Fibroblast of mammary gland (primary cell): ENCODE measurements at regions not wholly inside any gene's neighbourhood (a gene's known extent, or its start where the extent isn't known, plus 50 kb on each side); places are given as distances from the start of the nearest gene placed in this dataset.

Experiments
- DNase-seq: peaks from one replicate; pipeline ENCODE4 v3.0.0-alpha.2; 2010; ENCODE audit warnings: low read depth
- H3K4me3 ChIP-seq: 2 replicates; pipeline ENCODE4 v1.5.1; 2011; ENCODE audit warnings: low read depth, mild to moderate bottlenecking, low read length, moderate library complexity; ENCODE audit not compliant: control insufficient read depth
- TF ChIP-seq, protein P1 (sequence below): conservative IDR thresholded peaks from 2 replicates; pipeline ENCODE4 v1.5.1; 2011; ENCODE audit warnings: low read depth, low read length, inconsistent platforms; ENCODE audit not compliant: control insufficient read depth, insufficient read depth

DNA sequence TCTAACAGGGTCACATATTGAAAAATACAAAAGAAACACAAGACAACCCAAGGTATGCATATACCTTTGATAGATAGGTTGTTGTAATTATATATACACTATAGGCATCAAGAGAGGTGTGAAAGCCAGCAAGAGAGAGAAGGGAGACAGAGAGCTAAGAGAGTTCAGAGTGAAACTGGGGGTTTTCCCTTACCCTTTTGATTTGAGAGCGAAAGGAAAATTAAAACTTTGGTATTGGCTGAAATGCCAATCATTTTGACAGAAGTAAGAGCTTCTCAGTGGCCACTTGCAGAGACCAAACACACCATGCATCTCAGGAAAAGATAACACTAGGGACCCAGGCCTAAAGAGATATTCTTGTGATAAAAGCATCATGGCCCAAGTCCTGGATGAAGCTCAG, 183.6 kb downstream of the SHOX2 start:
- no peak overlapping the region for H3K4me3 ChIP-seq
- DNase-seq = no peak

DNA sequence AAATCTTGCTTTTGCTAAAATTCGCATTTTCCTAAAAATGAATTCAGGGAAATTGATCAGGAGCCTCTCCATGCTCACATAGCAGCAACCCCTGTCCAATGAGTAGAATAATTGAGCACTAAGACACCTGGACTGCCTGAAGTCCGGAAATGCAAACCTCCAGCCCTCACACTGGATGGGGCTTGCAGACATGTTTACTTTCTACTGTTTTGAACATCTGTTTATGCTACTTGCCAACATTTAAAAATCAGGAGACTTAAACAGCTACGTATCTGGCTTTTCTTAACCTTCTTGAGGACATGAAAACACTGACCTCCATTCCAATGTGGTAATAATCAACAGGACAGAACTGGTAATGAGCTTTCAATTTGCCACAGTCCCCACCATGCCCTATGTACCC, 184.4 kb downstream of the SHOX2 start:
- DNase-seq = no peak
- H3K4me3 ChIP-seq = no peak overlapping the region
- TF ChIP-seq, protein P1, sequence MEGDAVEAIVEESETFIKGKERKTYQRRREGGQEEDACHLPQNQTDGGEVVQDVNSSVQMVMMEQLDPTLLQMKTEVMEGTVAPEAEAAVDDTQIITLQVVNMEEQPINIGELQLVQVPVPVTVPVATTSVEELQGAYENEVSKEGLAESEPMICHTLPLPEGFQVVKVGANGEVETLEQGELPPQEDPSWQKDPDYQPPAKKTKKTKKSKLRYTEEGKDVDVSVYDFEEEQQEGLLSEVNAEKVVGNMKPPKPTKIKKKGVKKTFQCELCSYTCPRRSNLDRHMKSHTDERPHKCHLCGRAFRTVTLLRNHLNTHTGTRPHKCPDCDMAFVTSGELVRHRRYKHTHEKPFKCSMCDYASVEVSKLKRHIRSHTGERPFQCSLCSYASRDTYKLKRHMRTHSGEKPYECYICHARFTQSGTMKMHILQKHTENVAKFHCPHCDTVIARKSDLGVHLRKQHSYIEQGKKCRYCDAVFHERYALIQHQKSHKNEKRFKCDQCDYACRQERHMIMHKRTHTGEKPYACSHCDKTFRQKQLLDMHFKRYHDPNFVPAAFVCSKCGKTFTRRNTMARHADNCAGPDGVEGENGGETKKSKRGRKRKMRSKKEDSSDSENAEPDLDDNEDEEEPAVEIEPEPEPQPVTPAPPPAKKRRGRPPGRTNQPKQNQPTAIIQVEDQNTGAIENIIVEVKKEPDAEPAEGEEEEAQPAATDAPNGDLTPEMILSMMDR = no peak

More for the DNA sequence above, 183.6 kb downstream of the SHOX2 start:
- TF ChIP-seq, protein P1 = no peak

DNA sequence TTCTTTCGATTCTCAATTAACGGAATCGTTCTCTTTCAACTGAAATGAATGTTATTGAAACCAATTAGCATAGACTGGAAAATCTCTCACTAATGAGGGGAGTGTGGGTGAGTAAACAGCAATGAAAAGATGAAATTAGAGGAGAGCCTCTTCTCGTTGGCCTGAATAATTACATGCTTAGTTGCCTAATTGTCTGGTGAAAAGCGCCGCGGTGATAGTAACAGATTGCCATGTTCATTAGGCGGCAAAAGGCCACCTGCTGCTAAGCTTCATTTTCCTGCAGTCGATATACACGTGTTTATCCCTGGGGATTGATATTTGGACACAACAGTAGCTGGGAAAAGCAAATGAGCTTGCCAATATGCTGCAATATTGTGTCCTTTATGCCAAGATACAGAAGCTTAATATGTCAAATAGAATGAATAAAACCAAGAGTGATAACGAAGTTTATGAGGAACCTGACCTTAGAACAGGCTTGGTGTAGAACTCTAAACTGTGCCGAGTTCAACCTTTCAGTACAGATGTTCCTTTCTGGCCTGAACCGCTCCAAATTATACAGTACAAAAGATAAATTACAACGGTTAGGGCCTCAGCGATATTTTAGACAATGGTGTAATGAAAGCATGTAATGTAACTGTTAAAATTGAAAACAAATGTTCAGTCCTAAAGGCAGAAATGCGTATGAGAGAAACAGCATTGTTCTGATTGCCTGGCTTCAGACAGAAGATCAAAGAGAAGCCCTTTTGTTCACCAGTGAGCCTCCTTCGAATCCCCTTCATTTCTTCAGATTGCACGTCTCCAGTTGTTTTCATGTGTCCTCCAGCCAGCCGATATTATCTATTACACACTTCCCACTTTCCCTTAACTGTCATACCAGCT, 185.2 kb downstream of the SHOX2 start:
- TF ChIP-seq, protein P1 = no peak
- DNase-seq = no peak
- H3K4me3 ChIP-seq = no peak overlapping the region

DNA sequence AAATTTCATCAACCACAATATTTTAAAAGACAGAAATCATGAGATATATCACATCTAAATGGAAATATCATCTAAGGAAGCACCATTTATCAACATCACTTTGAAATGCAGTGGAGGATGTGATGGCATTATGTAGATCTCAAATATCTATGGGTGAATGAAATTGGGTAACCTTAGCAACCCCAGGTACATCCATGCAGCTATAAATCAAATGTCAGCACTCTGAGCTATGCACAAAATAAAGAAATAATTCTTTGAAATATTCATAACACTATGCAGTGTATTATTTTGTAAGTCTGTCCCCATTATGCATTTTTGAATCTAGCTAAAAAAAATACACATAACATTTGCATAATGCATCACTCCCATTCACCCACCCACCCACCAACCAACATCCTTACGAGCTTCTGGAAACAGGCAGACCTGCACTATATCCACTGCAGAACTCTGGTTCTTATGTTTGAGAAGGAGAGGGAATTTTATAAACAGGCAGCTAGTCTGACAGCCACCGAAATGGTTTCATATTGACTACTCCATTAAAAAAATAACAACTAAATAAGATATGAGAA, 186.8 kb downstream of the SHOX2 start:
- H3K4me3 ChIP-seq = no peak overlapping the region
- DNase-seq = no peak
- TF ChIP-seq, protein P1 = no peak

DNA sequence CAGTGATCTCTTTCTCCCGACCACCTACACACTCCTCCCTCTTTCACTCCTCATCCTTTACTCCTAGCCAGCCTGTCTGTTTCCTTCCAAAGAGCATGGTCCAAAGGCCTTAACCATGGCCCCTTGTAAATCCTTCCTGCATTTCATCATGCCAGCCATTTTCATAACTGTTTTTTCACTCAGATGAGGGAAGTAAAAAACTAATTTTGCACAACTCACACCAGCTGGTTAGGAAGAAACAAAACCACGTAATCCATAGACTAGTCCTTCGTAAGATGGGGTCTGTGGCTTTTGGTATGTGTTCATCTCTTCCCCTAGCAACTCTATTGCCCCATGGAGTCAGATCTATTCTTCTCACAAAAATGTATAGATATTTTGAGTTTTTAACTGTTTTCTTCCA, 187.8 kb downstream of the SHOX2 start:
- TF ChIP-seq, protein P1 = no peak
- no peak for DNase-seq
- no peak overlapping the region for H3K4me3 ChIP-seq

DNA sequence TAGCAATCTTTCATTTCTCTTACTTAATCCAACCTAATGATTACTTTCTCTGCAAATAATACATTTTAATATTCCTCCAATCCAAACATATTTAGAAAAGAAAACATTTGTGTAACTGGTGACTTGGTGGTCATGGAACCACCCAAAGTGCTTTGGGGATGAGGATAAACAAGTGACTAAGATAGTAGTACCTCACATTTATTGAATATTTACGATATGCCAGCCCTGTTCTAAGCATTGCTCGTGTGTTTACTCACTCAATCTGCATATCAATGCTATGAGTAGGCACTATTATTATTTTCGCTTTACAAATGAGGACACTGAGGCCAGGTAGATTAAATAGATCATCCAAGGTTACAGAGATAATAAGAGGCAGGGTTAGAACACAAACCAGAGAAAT, 189.5 kb downstream of the SHOX2 start:
- peak; percentile 26 for DNase-seq
- TF ChIP-seq, protein P1 = no peak
- H3K4me3 ChIP-seq = no peak overlapping the region
